HEK293 (cell line): ENCODE measurements at regions not wholly inside any gene's neighbourhood (a gene's known extent, or its start where the extent isn't known, plus 50 kb on each side); places are given as distances from the start of the nearest gene placed in this dataset.

Source experiments
- CTCF ChIA-PET: fragments of 350-600 bp; formaldehyde crosslinking; extraction: SDS; loops from one replicate; lab custom pipeline; 2021; ENCODE audit warnings: antibody characterized with exemption; lab: Yijun Ruan, JAX
- POLR2A ChIA-PET: fragments of 300-600 bp; formaldehyde crosslinking; extraction: SDS; loops from one replicate; lab custom pipeline; 2020; ENCODE audit warnings: antibody characterized with exemption, inconsistent platforms; lab: Yijun Ruan, JAX
- H3K27ac ChIP-seq: fragments of 200-500 bp; sonication (Bioruptor generic); 2 replicates; pipeline ENCODE4 v1.5.1; 2014; ENCODE audit warnings: low read depth, low read length, control low read depth, inconsistent platforms; ENCODE audit errors: extremely low read depth
- H3K36me3 ChIP-seq, 2 experiments: fragments of 200-500 bp in 1 of 2; sonication (Bioruptor generic) in 1 of 2; 1 replicate in 1 of 2; 2 replicates in 1 of 2; pipeline ENCODE4 v1.5.1; 2014 to 2017; ENCODE audit warnings: inconsistent platforms in 2 of 2, low read length in 2 of 2; ENCODE audit not compliant: control insufficient read depth in 2 of 2, insufficient read depth in 1 of 2
- H3K4me1 ChIP-seq: fragments of 200-500 bp; sonication (Bioruptor generic); 2 replicates; pipeline ENCODE4 v1.5.1; 2014; ENCODE audit warnings: mild to moderate bottlenecking, low read length, inconsistent platforms; ENCODE audit not compliant: control insufficient read depth, insufficient read depth
- H3K4me3 ChIP-seq: 2 replicates; pipeline ENCODE4 v1.5.1; 2011; ENCODE audit warnings: low read depth, mild to moderate bottlenecking, control low read depth, low read length, moderate library complexity
- H3K9me3 ChIP-seq: fragments of 200-500 bp; sonication (Bioruptor generic); 2 replicates; pipeline ENCODE4 v1.5.1; 2014; ENCODE audit warnings: low read depth, low read length, inconsistent platforms; ENCODE audit not compliant: control insufficient read depth, insufficient read depth
- EGR2 ChIP-seq: fragments of 450-650 bp; formaldehyde crosslinking; IDR thresholded peaks from 2 replicates; pipeline ENCODE4 v1.5.1; 2016; ENCODE audit warnings: low read depth, missing biosample characterization, missing genetic modification characterization
- KLF7 ChIP-seq: fragments of 450-650 bp; formaldehyde crosslinking; IDR thresholded peaks from 2 replicates; pipeline ENCODE4 v1.5.1; 2016; ENCODE audit warnings: missing biosample characterization, missing genetic modification characterization, borderline replicate concordance
- OSR2 ChIP-seq: fragments of 450-650 bp; formaldehyde crosslinking; IDR thresholded peaks from 2 replicates; pipeline ENCODE4 v1.5.1; 2016; ENCODE audit warnings: missing biosample characterization, missing genetic modification characterization
- OVOL3 ChIP-seq: fragments of 450-650 bp; formaldehyde crosslinking; IDR thresholded peaks from 2 replicates; pipeline ENCODE4 v1.5.1; 2016; ENCODE audit warnings: missing biosample characterization, missing genetic modification characterization
- PRDM1 ChIP-seq: fragments of 450-650 bp; formaldehyde crosslinking; IDR thresholded peaks from 2 replicates; pipeline ENCODE4; 2016; ENCODE audit warnings: missing biosample characterization, missing genetic modification characterization
- REST ChIP-seq: fragments of 450-650 bp; formaldehyde crosslinking; IDR thresholded peaks from 2 replicates; pipeline ENCODE4 v1.5.1; 2016; ENCODE audit warnings: missing biosample characterization, missing genetic modification characterization
- SALL2 ChIP-seq: fragments of 450-650 bp; formaldehyde crosslinking; IDR thresholded peaks from 2 replicates; pipeline ENCODE4 v1.5.0; 2017; ENCODE audit warnings: missing biosample characterization, mild to moderate bottlenecking, missing genetic modification characterization, borderline replicate concordance
- ZFP41 ChIP-seq: fragments of 450-650 bp; formaldehyde crosslinking; IDR thresholded peaks from 2 replicates; pipeline ENCODE4 v1.5.1; 2016; ENCODE audit warnings: missing biosample characterization, missing genetic modification characterization, borderline replicate concordance
- ZNF114 ChIP-seq: fragments of 450-650 bp; formaldehyde crosslinking; IDR thresholded peaks from 2 replicates; pipeline ENCODE4 v1.5.0; 2017; ENCODE audit warnings: missing biosample characterization, missing genetic modification characterization
- ZNF138 ChIP-seq: fragments of 450-650 bp; formaldehyde crosslinking; IDR thresholded peaks from 2 replicates; pipeline ENCODE4 v1.5.1; 2016; ENCODE audit warnings: missing biosample characterization, missing genetic modification characterization, borderline replicate concordance
- ZNF175 ChIP-seq: fragments of 450-650 bp; formaldehyde crosslinking; IDR thresholded peaks from 2 replicates; pipeline ENCODE4 v1.5.1; 2016; ENCODE audit warnings: missing biosample characterization, missing genetic modification characterization
- ZNF223 ChIP-seq: fragments of 450-650 bp; formaldehyde crosslinking; IDR thresholded peaks from 2 replicates; pipeline ENCODE4 v1.5.1; 2016; ENCODE audit warnings: missing biosample characterization, missing genetic modification characterization
- ZNF23 ChIP-seq: fragments of 450-650 bp; formaldehyde crosslinking; IDR thresholded peaks from 2 replicates; pipeline ENCODE4 v1.5.1; 2016; ENCODE audit warnings: missing biosample characterization, missing genetic modification characterization, borderline replicate concordance
- ZNF394 ChIP-seq: fragments of 450-650 bp; formaldehyde crosslinking; IDR thresholded peaks from 2 replicates; pipeline ENCODE4 v1.5.1; 2016; ENCODE audit warnings: missing biosample characterization, missing genetic modification characterization, mild to moderate bottlenecking, moderate library complexity, borderline replicate concordance
- ZNF398 ChIP-seq: fragments of 450-650 bp; formaldehyde crosslinking; IDR thresholded peaks from 2 replicates; pipeline ENCODE4 v1.5.1; 2017; ENCODE audit warnings: missing biosample characterization, missing genetic modification characterization
- ZNF416 ChIP-seq: fragments of 450-650 bp; formaldehyde crosslinking; IDR thresholded peaks from 2 replicates; pipeline ENCODE4 v1.5.1; 2016; ENCODE audit warnings: missing biosample characterization, missing genetic modification characterization
- ZNF529 ChIP-seq: fragments of 450-650 bp; formaldehyde crosslinking; IDR thresholded peaks from 2 replicates; pipeline ENCODE4 v1.5.1; 2017; ENCODE audit warnings: missing genetic modification characterization, missing biosample characterization; ENCODE audit not compliant: insufficient replicate concordance
- ZNF555 ChIP-seq: fragments of 450-650 bp; formaldehyde crosslinking; conservative IDR thresholded peaks from 2 replicates; pipeline ENCODE4 v1.5.1; 2017; ENCODE audit warnings: missing biosample characterization, mild to moderate bottlenecking, missing genetic modification characterization, inconsistent platforms
- ZNF670 ChIP-seq: fragments of 450-650 bp; formaldehyde crosslinking; IDR thresholded peaks from 2 replicates; pipeline ENCODE4 v1.5.1; 2016; ENCODE audit warnings: missing biosample characterization, missing genetic modification characterization, low read depth
- ZNF747 ChIP-seq: fragments of 450-650 bp; formaldehyde crosslinking; IDR thresholded peaks from 2 replicates; pipeline ENCODE4 v1.5.1; 2016; ENCODE audit warnings: missing biosample characterization, missing genetic modification characterization
- TF ChIP-seq, protein P1 (sequence below): fragments of 450-650 bp; formaldehyde crosslinking; IDR thresholded peaks from 2 replicates; pipeline ENCODE4 v1.5.1; 2016; ENCODE audit warnings: missing biosample characterization, missing genetic modification characterization
- TF ChIP-seq, protein P2 (sequence below): fragments of 450-650 bp; formaldehyde crosslinking; IDR thresholded peaks from 2 replicates; pipeline ENCODE4 v1.5.1; 2016; ENCODE audit warnings: missing biosample characterization, missing genetic modification characterization

DNA sequence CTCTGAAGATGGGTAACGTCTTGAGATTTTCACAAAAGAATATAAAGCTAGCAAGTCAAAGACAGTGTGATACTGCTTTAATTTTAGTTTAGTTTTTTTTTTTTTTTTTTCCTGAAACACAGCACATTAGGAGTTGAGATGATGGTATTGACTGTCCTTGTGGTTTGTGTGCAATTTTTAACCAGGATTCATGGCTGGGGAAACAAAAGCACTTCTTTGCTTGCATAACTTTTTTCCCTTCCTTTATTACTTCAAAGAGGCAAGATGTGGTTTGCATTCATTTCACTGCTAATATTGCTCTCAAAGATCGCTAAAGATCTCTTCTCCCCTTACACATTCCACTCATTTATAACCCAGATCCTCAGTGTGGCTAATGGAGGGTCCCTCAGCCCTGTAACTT lies 157.1 kb upstream of the PZP start:
- no peaks in the 10 kb centered on the region for H3K4me1 ChIP-seq
- H3K27ac ChIP-seq = no peak overlapping the region
- CTCF ChIA-PET = interaction anchor here (1.5 kb wide), 1 partner anchor 13 kb away, joined by 4 read pairs; no protein-coding TSS in a partner anchor
- TF ChIP-seq ZNF416 (tag by site-specific recombination) (no peak), ZNF747 (tag by site-specific recombination) (no peak), ZNF529 (no peak), REST (tag by site-specific recombination) (no peak), ZNF670 (tag by site-specific recombination) (no peak), KLF7 (no peak), ZNF175 (tag by site-specific recombination) (no peak), ZNF555 (tag by site-specific recombination) (no peak), ZNF23 (tag by site-specific recombination) (no peak), OVOL3 (tag by site-specific recombination) (no peak), EGR2 (tag by site-specific recombination) (no peak)
- no peak overlapping the region for H3K4me3 ChIP-seq
- H3K9me3 ChIP-seq = no peaks in the 10 kb centered on the region
- H3K36me3 ChIP-seq = no peaks in the 10 kb centered on the region
- POLR2A ChIA-PET = no interaction called here

DNA sequence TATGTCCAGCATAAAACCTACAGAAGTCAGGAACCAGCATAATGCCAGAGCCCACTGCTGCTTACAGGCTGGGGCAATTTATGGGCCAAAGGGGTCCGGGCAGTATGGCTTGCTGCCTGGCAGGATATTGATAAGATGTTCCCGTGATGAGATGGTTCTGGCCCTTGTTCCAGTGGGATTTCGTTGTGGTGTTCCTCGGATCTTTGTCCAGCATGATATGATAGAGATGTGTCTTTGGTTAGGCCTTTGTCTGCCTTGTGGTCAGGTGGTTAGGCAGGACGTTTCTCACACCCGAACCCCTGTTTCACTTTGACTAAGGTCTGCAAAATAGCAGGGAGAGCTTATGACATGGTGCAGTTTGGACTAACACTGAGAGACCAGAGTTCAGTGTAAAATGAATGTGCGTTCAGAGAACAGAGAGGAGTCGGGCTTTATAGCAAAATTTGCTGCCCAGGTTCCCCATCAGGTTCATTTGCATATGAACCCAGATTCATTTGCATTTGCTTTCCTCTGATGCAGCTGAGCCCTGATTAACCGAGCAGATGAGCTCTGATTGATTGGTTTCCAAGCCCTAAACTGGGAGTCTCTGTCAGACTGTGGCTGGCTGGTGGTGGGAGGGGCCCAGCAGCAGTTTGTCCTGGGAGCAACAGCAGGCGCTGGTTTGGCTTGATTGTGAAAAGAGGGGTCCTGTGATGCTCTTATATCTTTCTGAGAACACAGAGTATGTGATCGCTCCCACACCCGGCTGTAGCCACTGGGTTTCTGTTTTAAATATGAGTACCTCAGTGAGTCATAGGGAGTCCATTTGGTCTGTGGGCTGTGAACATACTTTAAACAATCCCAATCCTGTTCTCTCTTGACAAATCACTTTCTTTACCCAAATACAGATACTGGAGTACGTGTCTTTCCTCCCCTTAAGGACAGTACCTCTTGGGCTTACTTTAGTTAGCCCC lies 156.3 kb upstream of the PZP start:
- CTCF ChIA-PET = interaction anchor here (1.5 kb wide), 1 partner anchor 14 kb away, joined by 4 read pairs; no protein-coding TSS in a partner anchor
- no peak overlapping the region for H3K27ac ChIP-seq
- no peaks in the 10 kb centered on the region for H3K4me1 ChIP-seq
- H3K9me3 ChIP-seq = no peaks in the 10 kb centered on the region
- H3K36me3 ChIP-seq = no peaks in the 10 kb centered on the region
- POLR2A ChIA-PET = no interaction called here
- no peak overlapping the region for H3K4me3 ChIP-seq
- TF ChIP-seq ZFP41 (tag by site-specific recombination) (no peak), ZNF114 (tag by site-specific recombination) (no peak), OSR2 (tag by site-specific recombination) (no peak), ZNF416 (tag by site-specific recombination) (no peak), ZNF398 (tag by site-specific recombination) (no peak), SALL2 (tag by site-specific recombination) (no peak), ZNF394 (tag by site-specific recombination) (no peak), ZNF223 (tag by site-specific recombination) (no peak), PRDM1 (no peak), ZNF138 (tag by site-specific recombination) (no peak)
- TF ChIP-seq, protein P1, sequence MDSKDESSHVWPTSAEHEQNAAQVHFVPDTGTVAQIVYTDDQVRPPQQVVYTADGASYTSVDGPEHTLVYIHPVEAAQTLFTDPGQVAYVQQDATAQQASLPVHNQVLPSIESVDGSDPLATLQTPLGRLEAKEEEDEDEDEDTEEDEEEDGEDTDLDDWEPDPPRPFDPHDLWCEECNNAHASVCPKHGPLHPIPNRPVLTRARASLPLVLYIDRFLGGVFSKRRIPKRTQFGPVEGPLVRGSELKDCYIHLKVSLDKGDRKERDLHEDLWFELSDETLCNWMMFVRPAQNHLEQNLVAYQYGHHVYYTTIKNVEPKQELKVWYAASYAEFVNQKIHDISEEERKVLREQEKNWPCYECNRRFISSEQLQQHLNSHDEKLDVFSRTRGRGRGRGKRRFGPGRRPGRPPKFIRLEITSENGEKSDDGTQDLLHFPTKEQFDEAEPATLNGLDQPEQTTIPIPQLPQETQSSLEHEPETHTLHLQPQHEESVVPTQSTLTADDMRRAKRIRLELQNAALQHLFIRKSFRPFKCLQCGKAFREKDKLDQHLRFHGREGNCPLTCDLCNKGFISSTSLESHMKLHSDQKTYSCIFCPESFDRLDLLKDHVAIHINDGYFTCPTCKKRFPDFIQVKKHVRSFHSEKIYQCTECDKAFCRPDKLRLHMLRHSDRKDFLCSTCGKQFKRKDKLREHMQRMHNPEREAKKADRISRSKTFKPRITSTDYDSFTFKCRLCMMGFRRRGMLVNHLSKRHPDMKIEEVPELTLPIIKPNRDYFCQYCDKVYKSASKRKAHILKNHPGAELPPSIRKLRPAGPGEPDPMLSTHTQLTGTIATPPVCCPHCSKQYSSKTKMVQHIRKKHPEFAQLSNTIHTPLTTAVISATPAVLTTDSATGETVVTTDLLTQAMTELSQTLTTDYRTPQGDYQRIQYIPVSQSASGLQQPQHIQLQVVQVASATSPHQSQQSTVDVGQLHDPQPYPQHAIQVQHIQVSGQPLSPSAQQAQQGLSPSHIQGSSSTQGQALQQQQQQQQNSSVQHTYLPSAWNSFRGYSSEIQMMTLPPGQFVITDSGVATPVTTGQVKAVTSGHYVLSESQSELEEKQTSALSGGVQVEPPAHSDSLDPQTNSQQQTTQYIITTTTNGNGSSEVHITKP (tag by site-specific recombination) = no peak
- TF ChIP-seq, protein P2, sequence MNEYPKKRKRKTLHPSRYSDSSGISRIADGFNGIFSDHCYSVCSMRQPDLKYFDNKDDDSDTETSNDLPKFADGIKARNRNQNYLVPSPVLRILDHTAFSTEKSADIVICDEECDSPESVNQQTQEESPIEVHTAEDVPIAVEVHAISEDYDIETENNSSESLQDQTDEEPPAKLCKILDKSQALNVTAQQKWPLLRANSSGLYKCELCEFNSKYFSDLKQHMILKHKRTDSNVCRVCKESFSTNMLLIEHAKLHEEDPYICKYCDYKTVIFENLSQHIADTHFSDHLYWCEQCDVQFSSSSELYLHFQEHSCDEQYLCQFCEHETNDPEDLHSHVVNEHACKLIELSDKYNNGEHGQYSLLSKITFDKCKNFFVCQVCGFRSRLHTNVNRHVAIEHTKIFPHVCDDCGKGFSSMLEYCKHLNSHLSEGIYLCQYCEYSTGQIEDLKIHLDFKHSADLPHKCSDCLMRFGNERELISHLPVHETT (tag by site-specific recombination) = no peak
